Neural cell (in vitro differentiated cells): ENCODE measurements at regions not wholly inside any gene's neighbourhood (a gene's known extent, or its start where the extent isn't known, plus 50 kb on each side); places are given as distances from the start of the nearest gene placed in this dataset.

ENCODE experiments used
- H2AFZ ChIP-seq: fragments of 200-600, 300-800 bp; sonication (generic), shearing (Covaris generic); 2 replicates; pipeline ENCODE4 v1.6.0; 2014; ENCODE audit warnings: low read depth, mild to moderate bottlenecking, antibody characterized with exemption, low read length, moderate library complexity
- H3F3A ChIP-seq: fragments of 200-600 bp; shearing (Covaris generic); 2 replicates; pipeline ENCODE4 v1.6.1; 2016; ENCODE audit warnings: mild to moderate bottlenecking, moderate library complexity, mixed read lengths, antibody characterized with exemption, low read length; ENCODE audit not compliant: insufficient read depth, poor library complexity, severe bottlenecking
- H3K27ac ChIP-seq: fragments of 200-600, 300-800 bp; sonication (generic), shearing (Covaris generic); 2 replicates; pipeline ENCODE4 v1.5.1; 2014; ENCODE audit warnings: mild to moderate bottlenecking, low read length, moderate library complexity
- H3K27me3 ChIP-seq: fragments of 300-800, 200-600 bp; sonication (generic), shearing (Covaris generic); 2 replicates; pipeline ENCODE4 v1.6.0; 2014; ENCODE audit warnings: mild to moderate bottlenecking, low read depth, low read length, moderate library complexity; ENCODE audit not compliant: insufficient read depth
- H3K36me3 ChIP-seq: fragments of 300-800, 200-600 bp; sonication (generic), shearing (Covaris generic); 2 replicates; pipeline ENCODE4 v1.5.1; 2014; ENCODE audit warnings: mild to moderate bottlenecking, antibody characterized with exemption, low read length, moderate library complexity; ENCODE audit not compliant: insufficient read depth
- H3K4me2 ChIP-seq: fragments of 300-800, 200-600 bp; sonication (generic), shearing (Covaris generic); 2 replicates; pipeline ENCODE4 v1.6.0; 2014; ENCODE audit warnings: mild to moderate bottlenecking, low read length
- H3K4me3 ChIP-seq: fragments of 300-800, 200-600 bp; sonication (generic), shearing (Covaris generic); 2 replicates; pipeline ENCODE4 v1.5.1; 2014; ENCODE audit warnings: mild to moderate bottlenecking, low read length, moderate library complexity
- H3K79me2 ChIP-seq: fragments of 200-600 bp; shearing (Covaris generic); replicated peaks from 2 replicates; pipeline ENCODE4 v1.6.0; 2014; ENCODE audit warnings: mild to moderate bottlenecking, low read length, moderate library complexity; ENCODE audit not compliant: insufficient read depth
- H3K9ac ChIP-seq: fragments of 300-800, 200-600 bp; sonication (generic), shearing (Covaris generic); 2 replicates; pipeline ENCODE4 v1.6.1; 2016; ENCODE audit warnings: mild to moderate bottlenecking, low read length, mixed read lengths
- H3K9me2 ChIP-seq: fragments of 200-600 bp; shearing (Covaris generic); 2 replicates; pipeline ENCODE4 v1.6.1; 2016; ENCODE audit warnings: mild to moderate bottlenecking, low read length, mixed read lengths; ENCODE audit not compliant: insufficient read depth
- H3K9me3 ChIP-seq: fragments of 200-600, 300-800 bp; sonication (generic), shearing (Covaris generic); 2 replicates; pipeline ENCODE4 v1.6.1; 2016; ENCODE audit warnings: mild to moderate bottlenecking, mixed run types, low read length, moderate library complexity, mixed read lengths
- H4K20me1 ChIP-seq: fragments of 200-600 bp; shearing (Covaris generic); 2 replicates; pipeline ENCODE4 v1.6.1; 2016; ENCODE audit warnings: mild to moderate bottlenecking, mixed run types; ENCODE audit not compliant: insufficient read depth
- CTCF ChIP-seq: fragments of 450-650 bp; IDR thresholded peaks from 2 replicates; pipeline ENCODE4 v1.5.1; 2014; ENCODE audit warnings: antibody characterized with exemption, mild to moderate bottlenecking, moderate library complexity; ENCODE audit not compliant: poor library complexity, severe bottlenecking
- EP300 ChIP-seq: fragments of 450-650 bp; conservative IDR thresholded peaks from 2 replicates; pipeline ENCODE4 v1.6.1; 2014; ENCODE audit warnings: antibody characterized with exemption, mild to moderate bottlenecking, moderate library complexity; ENCODE audit not compliant: poor library complexity, severe bottlenecking
- EZH2 ChIP-seq: fragments of 200-600, 300-800 bp; shearing (Covaris generic), sonication (generic); IDR thresholded peaks from 2 replicates; pipeline ENCODE4 v1.6.1; 2014; ENCODE audit warnings: antibody characterized with exemption, low read length, borderline replicate concordance, mild to moderate bottlenecking; ENCODE audit not compliant: insufficient read depth, poor library complexity, severe bottlenecking
- MXI1 ChIP-seq: fragments of 450-650 bp; conservative IDR thresholded peaks from 2 replicates; pipeline ENCODE4 v1.6.1; 2014; ENCODE audit warnings: antibody characterized with exemption, mild to moderate bottlenecking; ENCODE audit not compliant: poor library complexity, severe bottlenecking
- POLR2AphosphoS5 ChIP-seq: IDR thresholded peaks from 2 replicates; pipeline ENCODE4 v1.6.1; 2012
- RAD21 ChIP-seq: fragments of 450-650 bp; conservative IDR thresholded peaks from 2 replicates; pipeline ENCODE4 v1.6.1; 2014; ENCODE audit warnings: antibody characterized with exemption, mild to moderate bottlenecking, moderate library complexity
- REST ChIP-seq: IDR thresholded peaks from 2 replicates; pipeline ENCODE4 v1.6.1; 2012; ENCODE audit warnings: borderline replicate concordance
- SMC3 ChIP-seq: fragments of 450-650 bp; conservative IDR thresholded peaks from 2 replicates; pipeline ENCODE4 v1.6.1; 2014; ENCODE audit warnings: antibody characterized with exemption, mild to moderate bottlenecking, moderate library complexity; ENCODE audit not compliant: poor library complexity
- TAF1 ChIP-seq: IDR thresholded peaks from 2 replicates; pipeline ENCODE4 v1.6.1; 2012; ENCODE audit warnings: low read depth

GRCh38 chr10:111139567-111139966, 62.7 kb downstream of the ADRA2A start:
- no peaks in the 10 kb centered on the region for H3F3A ChIP-seq
- H3K79me2 ChIP-seq = no peaks in the 10 kb centered on the region
- H4K20me1 ChIP-seq = no peaks in the 10 kb centered on the region
- no peaks in the 10 kb centered on the region for H3K36me3 ChIP-seq
- H3K4me3 ChIP-seq = no peak overlapping the region
- no peaks in the 10 kb centered on the region for H3K9me2 ChIP-seq
- no peak overlapping the region for H2AFZ ChIP-seq
- no peak overlapping the region for H3K9ac ChIP-seq
- H3K27me3 ChIP-seq = peaks cover 85% of the 10 kb centered on the region
- TF ChIP-seq REST (no peak), MXI1 (no peak), EZH2 (no peak), POLR2AphosphoS5 (no peak), SMC3 (no peak), CTCF (no peak), EP300 (no peak), TAF1 (no peak), RAD21 (no peak)
- H3K4me2 ChIP-seq = no peak overlapping the region
- H3K27ac ChIP-seq = no peak overlapping the region
- H3K9me3 ChIP-seq = no peaks in the 10 kb centered on the region

- peaks cover 59% of the 10 kb centered on the region for H3K27me3 ChIP-seq
- TF ChIP-seq RAD21 = no peak
- TF ChIP-seq TAF1 = no peak
- no peak for TF ChIP-seq EZH2
- TF ChIP-seq CTCF = no peak
- no peak for TF ChIP-seq EP300
- no peak for TF ChIP-seq MXI1
- TF ChIP-seq POLR2AphosphoS5 = no peak
- TF ChIP-seq REST = no peak
- TF ChIP-seq SMC3 = no peak
- no peaks in the 10 kb centered on the region for H4K20me1 ChIP-seq
- H3K4me2 ChIP-seq = no peak overlapping the region
- H3K9me3 ChIP-seq = no peaks in the 10 kb centered on the region
- no peak overlapping the region for H3K27ac ChIP-seq
- no peaks in the 10 kb centered on the region for H3K79me2 ChIP-seq
- no peaks in the 10 kb centered on the region for H3K9me2 ChIP-seq
- no peaks in the 10 kb centered on the region for H3F3A ChIP-seq
- no peak overlapping the region for H2AFZ ChIP-seq
- H3K4me3 ChIP-seq = no peak overlapping the region
- H3K36me3 ChIP-seq = no peaks in the 10 kb centered on the region
- no peak overlapping the region for H3K9ac ChIP-seq
These were observed 65.4 kb downstream of the ADRA2A start for GRCh38 chr10:111142092-111142768.
